HCT116 (cell line): ENCODE measurements at regions not wholly inside any gene's neighbourhood (a gene's known extent, or its start where the extent isn't known, plus 50 kb on each side); places are given as distances from the start of the nearest gene placed in this dataset.

ENCODE experiments used
- ATAC-seq: fragments of 200-7000 bp; cut with Tn5 transposase; 2 replicates; pipeline ENCODE4 v1.9.1; 2020; ENCODE audit warnings: mild to moderate bottlenecking, moderate library complexity
- BruUV-seq: library from RNA; stranded (reverse); fragments of 400-500 nt; replicated peaks from 2 replicates; lab custom pipeline; 2021; lab: Mats Ljungman, UMichigan
- CTCF ChIA-PET: fragments of 300-600 bp; sonication (Branson Sonifier 250); formaldehyde crosslinking; loops from one replicate; lab custom pipeline; 2021; ENCODE audit warnings: antibody characterized with exemption; lab: Charles Lee
- POLR2A ChIA-PET: fragments of 300-600, 350-600 bp; sonication (Branson Sonifier 250); formaldehyde crosslinking; loops from one replicate; lab custom pipeline; 2021; ENCODE audit warnings: antibody characterized with exemption; lab: Charles Lee
- RAD21 ChIA-PET, 2 experiments: fragments of 300-600 bp; sonication (Branson Sonifier 250); formaldehyde crosslinking; loops; one replicate each; lab custom pipeline; 2023; ENCODE audit warnings: low total read pairs in 2 of 2; ENCODE audit not compliant: uncharacterized antibody in 2 of 2, unreplicated experiment in 2 of 2, low non-redundant PET in 1 of 2; lab: Charles Lee
- DNase-seq: peaks from one replicate; pipeline ENCODE4 v3.0.0-alpha.2; 2010; ENCODE audit warnings: low read depth, low spot score
- H2AFZ ChIP-seq: fragments of 200-600 bp; shearing (Covaris generic), sonication (generic); 2 replicates; pipeline ENCODE4 v1.6.1; 2017; ENCODE audit warnings: low read depth, mixed run types, mixed read lengths, antibody characterized with exemption, low read length; ENCODE audit not compliant: poor library complexity, severe bottlenecking
- H3K27ac ChIP-seq: 2 replicates; pipeline ENCODE4 v1.5.1; 2012; ENCODE audit warnings: low read depth, low read length
- H3K27me3 ChIP-seq: fragments of 200-600 bp; sonication (generic); 2 replicates; pipeline ENCODE4 v1.6.1; 2016; ENCODE audit warnings: mixed run types, low read length, mixed read lengths; ENCODE audit not compliant: insufficient read depth
- H3K36me3 ChIP-seq, 2 experiments: fragments of 200-500 bp in 1 of 2; fragments of 200-600 bp in 1 of 2; sonication (Bioruptor generic) in 1 of 2; sonication (generic) in 1 of 2; 2 replicates each; pipeline versions ENCODE4 v1.5.1 to v1.6.1; 2014 to 2016; ENCODE audit warnings: low read length in 2 of 2, inconsistent platforms in 1 of 2, mixed read lengths in 1 of 2, mixed run types in 1 of 2; ENCODE audit not compliant: insufficient read depth in 2 of 2, control insufficient read depth in 1 of 2
- H3K4me1 ChIP-seq, 2 experiments: fragments of 200-600 bp in 1 of 2; sonication (generic) in 1 of 2; 2 replicates each; pipeline versions ENCODE4 v1.5.1 to v1.6.1; 2012 to 2017; ENCODE audit warnings: low read length in 2 of 2, inconsistent platforms in 1 of 2, mild to moderate bottlenecking in 1 of 2, mixed read lengths in 1 of 2, mixed run types in 1 of 2, moderate library complexity in 1 of 2; ENCODE audit not compliant: insufficient read depth in 2 of 2, control insufficient read depth in 1 of 2
- H3K4me2 ChIP-seq: fragments of 200-600 bp; sonication (generic); 2 replicates; pipeline ENCODE4 v1.6.1; 2017; ENCODE audit warnings: mixed run types, low read length, mixed read lengths
- H3K4me3 ChIP-seq, 2 experiments: fragments of 200-600 bp in 1 of 2; sonication (generic) in 1 of 2; replicated peaks in 1 of 2; 2 replicates each; pipeline ENCODE4 v1.5.1; 2011 to 2016; ENCODE audit warnings: low read length in 2 of 2, control low read depth in 1 of 2, low read depth in 1 of 2, mild to moderate bottlenecking in 1 of 2, mixed read lengths in 1 of 2, mixed run types in 1 of 2
- H3K79me2 ChIP-seq: fragments of 200-600 bp; sonication (generic); 2 replicates; pipeline ENCODE4 v1.6.1; 2017; ENCODE audit warnings: mild to moderate bottlenecking, mixed run types, low read length, moderate library complexity, mixed read lengths; ENCODE audit not compliant: insufficient read depth
- H3K9ac ChIP-seq: fragments of 200-600 bp; sonication (generic); 2 replicates; pipeline ENCODE4 v1.6.1; 2016; ENCODE audit warnings: low read length, mixed read lengths
- H3K9me2 ChIP-seq: fragments of 200-600 bp; sonication (generic), shearing (Covaris generic); 2 replicates; pipeline ENCODE4 v1.6.1; 2017; ENCODE audit warnings: mixed run types, mild to moderate bottlenecking, moderate library complexity; ENCODE audit not compliant: insufficient read depth
- H3K9me3 ChIP-seq, 2 experiments: fragments of 200-500 bp in 1 of 2; fragments of 200-600 bp in 1 of 2; sonication (Bioruptor generic) in 1 of 2; sonication (generic) in 1 of 2; 2 replicates each; pipeline ENCODE4 v1.6.1; 2014 to 2017; ENCODE audit warnings: low read length in 2 of 2, mixed read lengths in 2 of 2, inconsistent platforms in 1 of 2, low read depth in 1 of 2, mild to moderate bottlenecking in 1 of 2, mixed run types in 1 of 2, moderate library complexity in 1 of 2; ENCODE audit not compliant: control insufficient read depth in 1 of 2, insufficient read depth in 1 of 2
- H4K20me1 ChIP-seq: fragments of 200-600 bp; sonication (generic), shearing (Covaris generic); 2 replicates; pipeline ENCODE4 v1.6.1; 2017; ENCODE audit warnings: mixed run types, mild to moderate bottlenecking, moderate library complexity; ENCODE audit not compliant: insufficient read depth
- CBX3 ChIP-seq: IDR thresholded peaks from 2 replicates; pipeline ENCODE4 v1.6.1; 2012; ENCODE audit warnings: low read depth
- EGR1 ChIP-seq: IDR thresholded peaks from 2 replicates; pipeline ENCODE4 v1.6.1; 2012; ENCODE audit warnings: low read depth
- ELF1 ChIP-seq: IDR thresholded peaks from 2 replicates; pipeline ENCODE4 v1.6.1; 2012; ENCODE audit warnings: low read depth, borderline replicate concordance
- EZH2 ChIP-seq: fragments of 200-600 bp; sonication (generic); IDR thresholded peaks from 2 replicates; pipeline ENCODE4 v1.6.1; 2017; ENCODE audit warnings: antibody characterized with exemption, mixed run types
- FOSL1 ChIP-seq: IDR thresholded peaks from 2 replicates; pipeline ENCODE4 v1.6.1; 2012; ENCODE audit warnings: low read depth
- POLR2A ChIP-seq: IDR thresholded peaks from 2 replicates; pipeline ENCODE4 v1.7.0; 2011; ENCODE audit warnings: borderline replicate concordance; ENCODE audit not compliant: insufficient read depth, insufficient read length; ENCODE audit errors: extremely low read depth
- SRF ChIP-seq: IDR thresholded peaks from 2 replicates; pipeline ENCODE4 v1.6.1; 2012; ENCODE audit warnings: low read depth
- YY1 ChIP-seq: IDR thresholded peaks from 2 replicates; pipeline ENCODE4 v1.6.1; 2011; ENCODE audit warnings: low read length, low read depth, moderate library complexity, mild to moderate bottlenecking; ENCODE audit not compliant: insufficient replicate concordance; ENCODE audit errors: extremely low read depth
- ZFX ChIP-seq: fragments of 450-650 bp; IDR thresholded peaks from 2 replicates; pipeline ENCODE4 v1.6.1; 2017
- ZNF274 ChIP-seq: fragments of 200-500 bp; sonication (Bioruptor generic); IDR thresholded peaks from 2 replicates; pipeline ENCODE4 v1.6.1; 2014; ENCODE audit warnings: mild to moderate bottlenecking, low read depth, low read length, inconsistent platforms
- intact Hi-C: fragments of 100-400 bp; cut with micrococcal nuclease; formaldehyde crosslinking; loops from 2 replicates; pipeline ENCODE4 v1.10.0; 2022
- TF ChIP-seq, protein P1 (sequence below), 3 experiments: fragments of 200-600 bp in 1 of 3; sonication (generic) in 1 of 3; IDR thresholded peaks in 2 of 3; conservative IDR thresholded peaks in 1 of 3; 2 replicates each; pipeline ENCODE4 v1.5.1; 2012 to 2017; ENCODE audit warnings: low read depth in 2 of 3, low read length in 2 of 3, antibody characterized with exemption in 1 of 3, borderline replicate concordance in 1 of 3, control low read depth in 1 of 3, mild to moderate bottlenecking in 1 of 3, mixed read lengths in 1 of 3, mixed run types in 1 of 3, moderate library complexity in 1 of 3; ENCODE audit not compliant: insufficient read depth in 1 of 3
- TF ChIP-seq, protein P2 (sequence below): IDR thresholded peaks from 2 replicates; pipeline ENCODE4 v1.6.1; 2012; ENCODE audit warnings: low read depth
- TF ChIP-seq, protein P3 (sequence below): IDR thresholded peaks from 2 replicates; pipeline ENCODE4 v1.6.1; 2012

DNA sequence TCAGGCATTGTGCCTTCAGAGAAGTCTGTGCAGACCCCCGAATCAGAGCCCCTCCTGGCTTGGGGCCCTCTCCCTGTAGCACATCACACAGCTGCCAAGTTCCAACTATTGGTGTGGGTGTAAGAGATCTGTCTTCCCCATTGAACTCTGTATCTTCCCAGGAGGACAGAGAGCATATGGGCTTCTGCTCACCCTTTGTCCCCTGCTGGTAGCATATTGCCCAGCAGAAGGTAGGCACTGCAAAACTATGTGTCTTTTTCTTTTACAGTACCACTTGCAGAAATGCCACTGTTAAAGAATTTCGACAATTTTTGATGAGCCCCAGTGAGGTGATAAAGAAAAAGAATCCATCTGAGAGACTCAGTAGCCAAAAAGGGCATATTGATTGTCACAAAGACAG, 59.6 kb downstream of the NPY start:
- no peak for TF ChIP-seq FOSL1
- TF ChIP-seq, protein P1, sequence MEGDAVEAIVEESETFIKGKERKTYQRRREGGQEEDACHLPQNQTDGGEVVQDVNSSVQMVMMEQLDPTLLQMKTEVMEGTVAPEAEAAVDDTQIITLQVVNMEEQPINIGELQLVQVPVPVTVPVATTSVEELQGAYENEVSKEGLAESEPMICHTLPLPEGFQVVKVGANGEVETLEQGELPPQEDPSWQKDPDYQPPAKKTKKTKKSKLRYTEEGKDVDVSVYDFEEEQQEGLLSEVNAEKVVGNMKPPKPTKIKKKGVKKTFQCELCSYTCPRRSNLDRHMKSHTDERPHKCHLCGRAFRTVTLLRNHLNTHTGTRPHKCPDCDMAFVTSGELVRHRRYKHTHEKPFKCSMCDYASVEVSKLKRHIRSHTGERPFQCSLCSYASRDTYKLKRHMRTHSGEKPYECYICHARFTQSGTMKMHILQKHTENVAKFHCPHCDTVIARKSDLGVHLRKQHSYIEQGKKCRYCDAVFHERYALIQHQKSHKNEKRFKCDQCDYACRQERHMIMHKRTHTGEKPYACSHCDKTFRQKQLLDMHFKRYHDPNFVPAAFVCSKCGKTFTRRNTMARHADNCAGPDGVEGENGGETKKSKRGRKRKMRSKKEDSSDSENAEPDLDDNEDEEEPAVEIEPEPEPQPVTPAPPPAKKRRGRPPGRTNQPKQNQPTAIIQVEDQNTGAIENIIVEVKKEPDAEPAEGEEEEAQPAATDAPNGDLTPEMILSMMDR (IDR thresholded peaks at IDR 0.05 in 2 of 3, conservative IDR thresholded peaks at IDR 0.05 in 1 of 3; ENCODE audit: borderline replicate concordance in 1 of 3, insufficient read depth in 1 of 3, low read depth in 2 of 3, low read length in 2 of 3), result 0 out of 6 replicates have a peak, but pooled peaks of 1 of the 3 experiments have one; percentile 9
- no peaks in the 10 kb centered on the region for H3K9me3 ChIP-seq
- no peaks in the 10 kb centered on the region for H3K4me1 ChIP-seq
- H3K36me3 ChIP-seq, result no peaks in the 10 kb centered on the region
- no peak overlapping the region for H3K4me3 ChIP-seq
- no peak overlapping the region for H3K27ac ChIP-seq
- H3K9me2 ChIP-seq, result no peaks in the 10 kb centered on the region
- ChIA-PET RAD21 (no interaction called here), CTCF (interaction anchor here (1.1 kb wide), 1 partner anchor 21 kb away, joined by 5 read pairs; no protein-coding TSS in a partner anchor), POLR2A (no interaction called here)
- no peaks in the 10 kb centered on the region for H4K20me1 ChIP-seq
- ATAC-seq, result no peak; the same call in 1 of the 2 replicates
- DNase-seq, result no peak
- no TSS peak for BruUV-seq
- H2AFZ ChIP-seq, result no peak overlapping the region
- H3K4me2 ChIP-seq, result no peak overlapping the region
- intact Hi-C loops, result no loop called here
- no peak overlapping the region for H3K9ac ChIP-seq
- no peaks in the 10 kb centered on the region for H3K79me2 ChIP-seq
- H3K27me3 ChIP-seq, result 0 out of 2 replicates have a peak, but pooled peaks cover 8% of the 10 kb centered on the region

DNA sequence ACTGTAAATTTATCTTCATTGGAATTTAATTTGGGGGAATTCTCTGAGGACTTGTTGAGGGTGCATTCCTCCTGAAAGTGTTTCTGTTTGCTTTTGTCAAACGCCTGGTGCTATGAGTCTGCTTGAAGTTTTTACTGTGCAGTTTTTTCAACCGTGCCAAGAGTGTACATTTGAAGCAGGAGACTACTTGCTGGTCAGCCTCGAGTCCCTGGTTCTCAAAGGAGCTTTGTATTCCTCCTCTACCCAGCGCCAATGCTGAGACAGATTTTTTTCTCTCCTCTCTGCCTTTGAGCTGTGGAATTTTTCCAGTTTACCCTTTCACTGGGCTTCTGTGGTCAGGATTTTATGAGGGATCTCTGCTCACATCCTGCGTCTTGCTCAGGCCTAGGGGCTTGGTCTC, 62.1 kb downstream of the NPY start:
- H3K27me3 ChIP-seq, result no peaks in the 10 kb centered on the region
- no peaks in the 10 kb centered on the region for H3K9me3 ChIP-seq
- no peaks in the 10 kb centered on the region for H3K79me2 ChIP-seq
- no peak overlapping the region for H3K27ac ChIP-seq
- H4K20me1 ChIP-seq, result no peaks in the 10 kb centered on the region
- H3K9me2 ChIP-seq, result no peaks in the 10 kb centered on the region
- no peaks in the 10 kb centered on the region for H3K36me3 ChIP-seq
- H3K9ac ChIP-seq, result no peak overlapping the region
- BruUV-seq, result no TSS peak
- RAD21 ChIA-PET, result no interaction called here
- CTCF ChIA-PET, result no interaction called here
- POLR2A ChIA-PET, result no interaction called here
- H3K4me2 ChIP-seq, result no peak overlapping the region
- H2AFZ ChIP-seq, result no peak overlapping the region
- H3K4me3 ChIP-seq, result no peak overlapping the region
- no peak for ATAC-seq
- H3K4me1 ChIP-seq, result no peaks in the 10 kb centered on the region
- DNase-seq, result no peak
- intact Hi-C loops, result no loop called here
- no peak for TF ChIP-seq ZNF274
- no peak for TF ChIP-seq POLR2A
- no peak for TF ChIP-seq EGR1
- no peak for TF ChIP-seq CBX3
- TF ChIP-seq YY1, result no peak
- TF ChIP-seq, protein P2, sequence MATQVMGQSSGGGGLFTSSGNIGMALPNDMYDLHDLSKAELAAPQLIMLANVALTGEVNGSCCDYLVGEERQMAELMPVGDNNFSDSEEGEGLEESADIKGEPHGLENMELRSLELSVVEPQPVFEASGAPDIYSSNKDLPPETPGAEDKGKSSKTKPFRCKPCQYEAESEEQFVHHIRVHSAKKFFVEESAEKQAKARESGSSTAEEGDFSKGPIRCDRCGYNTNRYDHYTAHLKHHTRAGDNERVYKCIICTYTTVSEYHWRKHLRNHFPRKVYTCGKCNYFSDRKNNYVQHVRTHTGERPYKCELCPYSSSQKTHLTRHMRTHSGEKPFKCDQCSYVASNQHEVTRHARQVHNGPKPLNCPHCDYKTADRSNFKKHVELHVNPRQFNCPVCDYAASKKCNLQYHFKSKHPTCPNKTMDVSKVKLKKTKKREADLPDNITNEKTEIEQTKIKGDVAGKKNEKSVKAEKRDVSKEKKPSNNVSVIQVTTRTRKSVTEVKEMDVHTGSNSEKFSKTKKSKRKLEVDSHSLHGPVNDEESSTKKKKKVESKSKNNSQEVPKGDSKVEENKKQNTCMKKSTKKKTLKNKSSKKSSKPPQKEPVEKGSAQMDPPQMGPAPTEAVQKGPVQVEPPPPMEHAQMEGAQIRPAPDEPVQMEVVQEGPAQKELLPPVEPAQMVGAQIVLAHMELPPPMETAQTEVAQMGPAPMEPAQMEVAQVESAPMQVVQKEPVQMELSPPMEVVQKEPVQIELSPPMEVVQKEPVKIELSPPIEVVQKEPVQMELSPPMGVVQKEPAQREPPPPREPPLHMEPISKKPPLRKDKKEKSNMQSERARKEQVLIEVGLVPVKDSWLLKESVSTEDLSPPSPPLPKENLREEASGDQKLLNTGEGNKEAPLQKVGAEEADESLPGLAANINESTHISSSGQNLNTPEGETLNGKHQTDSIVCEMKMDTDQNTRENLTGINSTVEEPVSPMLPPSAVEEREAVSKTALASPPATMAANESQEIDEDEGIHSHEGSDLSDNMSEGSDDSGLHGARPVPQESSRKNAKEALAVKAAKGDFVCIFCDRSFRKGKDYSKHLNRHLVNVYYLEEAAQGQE, result no peak
- TF ChIP-seq SRF, result no peak
- no peak for TF ChIP-seq ELF1
- TF ChIP-seq FOSL1, result no peak
- TF ChIP-seq, protein P3, sequence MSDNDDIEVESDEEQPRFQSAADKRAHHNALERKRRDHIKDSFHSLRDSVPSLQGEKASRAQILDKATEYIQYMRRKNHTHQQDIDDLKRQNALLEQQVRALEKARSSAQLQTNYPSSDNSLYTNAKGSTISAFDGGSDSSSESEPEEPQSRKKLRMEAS, result no peak
- no peak for TF ChIP-seq ZFX
- TF ChIP-seq EZH2, result no peak
